Spleen (tissue), 7 donors: ENCODE measurements at regions not wholly inside any gene's neighbourhood (a gene's known extent, or its start where the extent isn't known, plus 50 kb on each side); places are given as distances from the start of the nearest gene placed in this dataset.

ENCODE experiments used
- POLR2A ChIP-seq, 3 donors: fragments of 450-650 bp; IDR thresholded peaks; one replicate each; pipeline ENCODE4 v1.5.1; 2017; ENCODE audit warnings: antibody characterized with exemption in 3 of 3, mild to moderate bottlenecking in 1 of 3
- POLR2AphosphoS5 ChIP-seq, 3 donors: sonication (generic); formaldehyde crosslinking; IDR thresholded peaks; one replicate each; pipeline ENCODE4 v1.5.1; 2017; ENCODE audit warnings: antibody characterized with exemption in 3 of 3
- TF ChIP-seq, protein P1 (sequence below), 11 experiments: fragments of 200-600 bp in 7 of 11; fragments of 450-650 bp in 4 of 11; sonication (generic) in 4 of 11; IDR thresholded peaks in 8 of 11; conservative IDR thresholded peaks in 3 of 11; 1 replicate in 7 of 11; 2 replicates in 4 of 11; pipeline versions ENCODE4 v1.4.0 to v1.8.0; 2016 to 2021; ENCODE audit warnings: antibody characterized with exemption in 11 of 11, inconsistent platforms in 4 of 11, mild to moderate bottlenecking in 1 of 11
- donor health status: DM: no; HTN: no; CAD: no; lungs with moderate emphysema.
- donor health status: DM: no; HTN: no; CAD: no.
- donor health status: DM: no; HTN: no; CAD: no.

DNA sequence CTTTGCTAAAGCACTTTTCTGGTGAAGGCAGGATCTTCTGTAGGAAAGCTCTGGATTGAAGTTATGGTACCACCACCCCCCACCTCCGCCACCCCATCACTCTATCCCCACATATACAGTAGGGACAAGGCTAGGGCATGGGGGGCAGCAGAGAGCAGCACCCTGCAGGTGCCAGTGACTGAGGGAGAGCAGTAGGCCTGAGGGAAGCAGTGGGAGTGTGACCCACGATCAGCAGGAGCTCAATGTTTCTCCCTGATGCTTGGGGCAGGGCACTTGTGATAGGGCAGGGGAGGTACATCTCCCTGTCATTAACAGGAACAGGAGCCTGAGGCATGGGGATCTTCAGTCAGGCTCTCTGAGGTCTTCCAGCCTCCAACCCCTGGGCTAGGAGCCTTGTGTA is 121.6 kb downstream of the ZFP36L2 start:
- TF ChIP-seq, protein P1, sequence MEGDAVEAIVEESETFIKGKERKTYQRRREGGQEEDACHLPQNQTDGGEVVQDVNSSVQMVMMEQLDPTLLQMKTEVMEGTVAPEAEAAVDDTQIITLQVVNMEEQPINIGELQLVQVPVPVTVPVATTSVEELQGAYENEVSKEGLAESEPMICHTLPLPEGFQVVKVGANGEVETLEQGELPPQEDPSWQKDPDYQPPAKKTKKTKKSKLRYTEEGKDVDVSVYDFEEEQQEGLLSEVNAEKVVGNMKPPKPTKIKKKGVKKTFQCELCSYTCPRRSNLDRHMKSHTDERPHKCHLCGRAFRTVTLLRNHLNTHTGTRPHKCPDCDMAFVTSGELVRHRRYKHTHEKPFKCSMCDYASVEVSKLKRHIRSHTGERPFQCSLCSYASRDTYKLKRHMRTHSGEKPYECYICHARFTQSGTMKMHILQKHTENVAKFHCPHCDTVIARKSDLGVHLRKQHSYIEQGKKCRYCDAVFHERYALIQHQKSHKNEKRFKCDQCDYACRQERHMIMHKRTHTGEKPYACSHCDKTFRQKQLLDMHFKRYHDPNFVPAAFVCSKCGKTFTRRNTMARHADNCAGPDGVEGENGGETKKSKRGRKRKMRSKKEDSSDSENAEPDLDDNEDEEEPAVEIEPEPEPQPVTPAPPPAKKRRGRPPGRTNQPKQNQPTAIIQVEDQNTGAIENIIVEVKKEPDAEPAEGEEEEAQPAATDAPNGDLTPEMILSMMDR (IDR thresholded peaks at IDR 0.05 in 8 of 11, conservative IDR thresholded peaks at IDR 0.05 in 3 of 11) = no peak
- TF ChIP-seq POLR2AphosphoS5 (IDR thresholded peaks at IDR 0.05) (no peak), POLR2A (IDR thresholded peaks at IDR 0.05) (no peak)
